ENCODE measurements at regions not wholly inside any gene's neighbourhood (a gene's known extent, or its start where the extent isn't known, plus 50 kb on each side); places are given as distances from the start of the nearest gene placed in this dataset.

DNA sequence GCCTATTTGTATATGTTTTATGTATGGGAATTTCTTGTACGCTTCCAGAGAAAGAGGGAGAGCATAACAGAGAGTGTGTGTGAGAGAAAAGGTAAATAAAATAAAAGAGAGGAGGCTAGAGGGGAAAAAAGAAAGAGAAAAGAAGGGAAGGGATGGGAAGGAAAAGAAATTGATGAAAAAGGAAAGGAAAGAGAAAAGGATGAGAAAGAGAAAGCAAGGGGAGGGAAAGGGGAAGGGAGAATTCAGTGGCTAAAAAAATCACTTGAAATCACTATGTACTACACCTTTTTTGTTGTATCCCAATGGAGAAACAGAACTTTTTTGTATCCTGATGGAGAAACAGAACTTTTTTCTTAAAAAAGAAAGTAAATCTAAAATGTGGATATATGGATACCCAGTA is 165.5 kb upstream of the MBNL1 start:
- H3K4me1 ChIP-seq (ENCODE audit: insufficient read depth): 0 out of 2 replicates have a peak, but pooled peaks cover 6% of the 10 kb centered on the region

DNA sequence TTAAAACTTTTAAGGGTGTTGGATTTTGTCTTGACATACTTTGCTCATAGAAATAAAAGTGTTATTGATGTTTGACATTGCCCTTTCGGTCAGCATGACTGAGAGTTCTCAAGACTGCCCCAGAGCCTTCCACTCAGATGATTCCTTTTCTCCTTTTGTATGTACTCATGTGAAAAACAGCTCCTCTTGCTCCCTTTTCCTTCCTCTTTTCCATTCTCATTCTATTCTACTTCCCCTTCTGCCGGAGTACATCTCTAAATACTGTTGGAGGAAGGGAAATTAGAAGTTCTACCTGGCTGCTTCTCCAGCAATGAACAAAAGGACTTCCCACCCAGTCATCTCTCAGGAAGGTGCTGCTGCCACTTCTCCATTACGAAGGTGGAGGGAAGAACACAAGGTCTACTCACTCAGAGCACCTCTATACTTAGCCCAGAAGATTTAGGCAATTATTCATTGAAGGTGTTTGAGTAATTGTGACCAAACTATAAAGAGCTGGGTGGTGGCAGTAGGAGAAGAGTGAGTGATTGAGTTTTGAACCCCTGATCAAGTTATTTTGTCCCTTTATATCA is 163.8 kb upstream of the MBNL1 start:
- Histone ChIP-seq H3K9me2 (ENCODE audit: insufficient read depth) (no peaks in the 10 kb centered on the region), H3K9ac (no peak overlapping the region), H3K4me2 (ENCODE audit: unreplicated experiment) (no peak overlapping the region), H4K20me1 (ENCODE audit: insufficient read depth) (no peaks in the 10 kb centered on the region), H3K27me3 (replicated peaks; ENCODE audit: insufficient read depth) (no peaks in the 10 kb centered on the region), H3K9me3 (ENCODE audit: low read depth) (no peaks in the 10 kb centered on the region), H3F3A (ENCODE audit: insufficient read depth) (no peaks in the 10 kb centered on the region), H3K4me3 (no peak overlapping the region), H3K27ac (no peak overlapping the region), H3K36me3 (ENCODE audit: low read depth) (no peaks in the 10 kb centered on the region), H2AFZ (no peak overlapping the region), H3K4me1 (ENCODE audit: insufficient read depth) (0 out of 2 replicates have a peak, but pooled peaks cover 6% of the 10 kb centered on the region), H3K79me2 (ENCODE audit: insufficient read depth) (no peaks in the 10 kb centered on the region)
- no peak for DNase-seq
- TF ChIP-seq EZH2 (IDR thresholded peaks at IDR 0.05; ENCODE audit: insufficient read depth, poor library complexity, severe bottlenecking) (no peak), EZH2phosphoT487 (IDR thresholded peaks at IDR 0.05; ENCODE audit: insufficient read depth, low read depth) (no peak)
- in situ Hi-C loops (cut with MboI): no loop called here
- WGBS, 2 experiments (ENCODE audit: low coverage in 1 of 2, low lambda C conversion rate in 2 of 2, missing lambda C conversion rate in 2 of 2): 93% methylated on average over 3 of the region's 3 CpGs

More for the DNA sequence above, 165.5 kb upstream of the MBNL1 start:
- no peaks in the 10 kb centered on the region for H3K36me3 ChIP-seq (ENCODE audit: low read depth)
- H3K4me2 ChIP-seq (ENCODE audit: unreplicated experiment): no peak overlapping the region
- no peaks in the 10 kb centered on the region for H3F3A ChIP-seq (ENCODE audit: insufficient read depth)
- no peak for DNase-seq
- WGBS, 2 experiments (ENCODE audit: low coverage in 1 of 2, low lambda C conversion rate in 2 of 2, missing lambda C conversion rate in 2 of 2): 94 to 100% methylated on average over 1 of the region's 1 CpG
- no peak overlapping the region for H3K27ac ChIP-seq
- no peaks in the 10 kb centered on the region for H3K27me3 ChIP-seq (replicated peaks; ENCODE audit: insufficient read depth)
- no peaks in the 10 kb centered on the region for H3K9me3 ChIP-seq (ENCODE audit: low read depth)
- in situ Hi-C loops (cut with MboI): no loop called here
- no peak overlapping the region for H2AFZ ChIP-seq
- no peak overlapping the region for H3K4me3 ChIP-seq
- no peaks in the 10 kb centered on the region for H4K20me1 ChIP-seq (ENCODE audit: insufficient read depth)
- H3K79me2 ChIP-seq (ENCODE audit: insufficient read depth): no peaks in the 10 kb centered on the region
- TF ChIP-seq EZH2 (IDR thresholded peaks at IDR 0.05; ENCODE audit: insufficient read depth, poor library complexity, severe bottlenecking): no peak
- TF ChIP-seq EZH2phosphoT487 (IDR thresholded peaks at IDR 0.05; ENCODE audit: insufficient read depth, low read depth): no peak
- no peaks in the 10 kb centered on the region for H3K9me2 ChIP-seq (ENCODE audit: insufficient read depth)
- H3K9ac ChIP-seq: no peak overlapping the region

DNA sequence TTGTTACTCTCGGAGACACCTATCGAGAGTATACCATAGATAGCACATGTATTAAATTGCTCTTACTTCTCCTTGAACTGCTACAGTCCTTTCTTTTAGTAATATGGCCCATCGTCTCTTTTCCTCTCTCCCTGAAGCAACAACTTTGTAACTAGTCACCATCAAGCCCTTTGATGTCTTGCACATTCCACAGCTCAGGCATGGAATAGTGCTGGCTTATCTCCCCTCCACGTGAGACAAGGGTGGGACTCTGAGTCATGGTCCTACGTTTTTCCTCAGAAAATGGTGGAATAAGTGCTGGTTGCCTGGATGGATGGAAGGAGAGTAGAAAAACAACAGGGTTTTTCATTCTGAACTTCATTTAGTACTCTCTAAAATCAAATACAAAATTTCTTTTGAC is 163.3 kb upstream of the MBNL1 start:
- no peaks in the 10 kb centered on the region for H4K20me1 ChIP-seq (ENCODE audit: insufficient read depth)
- no peaks in the 10 kb centered on the region for H3K9me3 ChIP-seq (ENCODE audit: low read depth)
- H3K27ac ChIP-seq: no peak overlapping the region
- no peak for DNase-seq
- 87 to 91% methylated on average over 5 of the region's 5 CpGs for WGBS, 2 experiments (ENCODE audit: low coverage in 1 of 2, low lambda C conversion rate in 2 of 2, missing lambda C conversion rate in 2 of 2)
- in situ Hi-C loops (cut with MboI): no loop called here
- no peaks in the 10 kb centered on the region for H3K36me3 ChIP-seq (ENCODE audit: low read depth)
- H3K27me3 ChIP-seq (replicated peaks; ENCODE audit: insufficient read depth): no peaks in the 10 kb centered on the region
- no peak for TF ChIP-seq EZH2 (IDR thresholded peaks at IDR 0.05; ENCODE audit: insufficient read depth, poor library complexity, severe bottlenecking)
- no peak for TF ChIP-seq EZH2phosphoT487 (IDR thresholded peaks at IDR 0.05; ENCODE audit: insufficient read depth, low read depth)
- H3K9me2 ChIP-seq (ENCODE audit: insufficient read depth): no peaks in the 10 kb centered on the region
- 0 out of 2 replicates have a peak, but pooled peaks cover 6% of the 10 kb centered on the region for H3K4me1 ChIP-seq (ENCODE audit: insufficient read depth)
- H3K9ac ChIP-seq: no peak overlapping the region
- H3K4me2 ChIP-seq (ENCODE audit: unreplicated experiment): no peak overlapping the region
- no peak overlapping the region for H2AFZ ChIP-seq
- H3F3A ChIP-seq (ENCODE audit: insufficient read depth): no peaks in the 10 kb centered on the region
- no peak overlapping the region for H3K4me3 ChIP-seq
- H3K79me2 ChIP-seq (ENCODE audit: insufficient read depth): no peaks in the 10 kb centered on the region

DNA sequence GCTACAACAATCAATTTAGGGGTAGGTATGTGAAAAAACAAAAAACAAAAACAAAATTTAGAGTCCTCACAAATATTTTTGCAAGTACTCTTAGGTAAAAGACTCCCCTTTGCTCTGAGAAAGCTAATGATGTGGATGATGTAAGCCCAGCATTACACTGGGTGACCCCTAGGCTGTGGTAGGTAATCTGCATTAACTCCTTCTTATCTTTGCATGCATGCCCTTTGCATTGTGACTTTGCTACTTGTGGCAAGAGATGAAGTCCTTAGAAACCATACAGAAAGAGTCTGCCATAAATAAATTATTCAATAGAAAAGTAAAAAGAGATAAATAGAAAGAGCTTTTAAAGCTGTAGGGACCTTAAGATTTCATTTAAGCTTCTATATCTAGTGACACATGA is 159.7 kb upstream of the MBNL1 start:
- in situ Hi-C loops (cut with MboI): no loop called here
- peaks cover 8% of the 10 kb centered on the region; the same call in 1 of the 2 replicates for H3K4me1 ChIP-seq (ENCODE audit: insufficient read depth)
- no peaks in the 10 kb centered on the region for H3K36me3 ChIP-seq (ENCODE audit: low read depth)
- H2AFZ ChIP-seq: no peak overlapping the region
- no peak for DNase-seq
- TF ChIP-seq EZH2phosphoT487 (IDR thresholded peaks at IDR 0.05; ENCODE audit: insufficient read depth, low read depth) (no peak), EZH2 (IDR thresholded peaks at IDR 0.05; ENCODE audit: insufficient read depth, poor library complexity, severe bottlenecking) (no peak)
- H3K9me2 ChIP-seq (ENCODE audit: insufficient read depth): no peaks in the 10 kb centered on the region
- H3K27me3 ChIP-seq (replicated peaks; ENCODE audit: insufficient read depth): no peaks in the 10 kb centered on the region
- no peaks in the 10 kb centered on the region for H3F3A ChIP-seq (ENCODE audit: insufficient read depth)
- H4K20me1 ChIP-seq (ENCODE audit: insufficient read depth): no peaks in the 10 kb centered on the region
- H3K4me3 ChIP-seq: no peak overlapping the region
- no peaks in the 10 kb centered on the region for H3K79me2 ChIP-seq (ENCODE audit: insufficient read depth)
- no peaks in the 10 kb centered on the region for H3K9me3 ChIP-seq (ENCODE audit: low read depth)
- H3K9ac ChIP-seq: no peak overlapping the region
- no peak overlapping the region for H3K27ac ChIP-seq
- no peak overlapping the region for H3K4me2 ChIP-seq (ENCODE audit: unreplicated experiment)

DNA sequence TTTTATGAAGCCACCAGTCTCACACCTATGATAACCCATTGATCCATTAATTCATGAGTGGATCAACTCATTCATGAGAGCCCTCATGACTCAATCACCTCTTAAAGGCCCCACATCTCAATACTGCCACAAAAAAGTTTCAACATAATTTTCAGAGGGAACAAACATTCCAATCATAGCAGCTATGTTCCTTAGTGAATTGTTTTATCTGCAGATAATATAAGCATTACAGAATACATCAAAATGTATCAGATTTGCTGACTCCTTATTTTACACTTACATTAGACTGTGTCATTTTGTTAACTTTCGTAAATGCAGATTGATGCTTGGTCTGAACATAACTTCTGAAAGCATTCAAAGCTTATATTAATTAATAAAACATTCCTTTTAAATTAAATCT is 155.3 kb upstream of the MBNL1 start:
- TF ChIP-seq EZH2phosphoT487 (IDR thresholded peaks at IDR 0.05; ENCODE audit: insufficient read depth, low read depth) (no peak), EZH2 (IDR thresholded peaks at IDR 0.05; ENCODE audit: insufficient read depth, poor library complexity, severe bottlenecking) (no peak)
- no peaks in the 10 kb centered on the region for H4K20me1 ChIP-seq (ENCODE audit: insufficient read depth)
- DNase-seq: peak; percentile 27
- no peaks in the 10 kb centered on the region for H3K27me3 ChIP-seq (replicated peaks; ENCODE audit: insufficient read depth)
- H3K9ac ChIP-seq: no peak overlapping the region
- no peaks in the 10 kb centered on the region for H3K79me2 ChIP-seq (ENCODE audit: insufficient read depth)
- no peak overlapping the region for H2AFZ ChIP-seq
- no peaks in the 10 kb centered on the region for H3K36me3 ChIP-seq (ENCODE audit: low read depth)
- no peaks in the 10 kb centered on the region for H3K9me2 ChIP-seq (ENCODE audit: insufficient read depth)
- H3K9me3 ChIP-seq (ENCODE audit: low read depth): no peaks in the 10 kb centered on the region
- H3K4me3 ChIP-seq: no peak overlapping the region
- no peaks in the 10 kb centered on the region for H3F3A ChIP-seq (ENCODE audit: insufficient read depth)
- 97 to 100% methylated on average over 1 of the region's 1 CpG for WGBS, 2 experiments (ENCODE audit: low coverage in 1 of 2, low lambda C conversion rate in 2 of 2, missing lambda C conversion rate in 2 of 2)
- H3K4me1 ChIP-seq (ENCODE audit: insufficient read depth): peaks cover 8% of the 10 kb centered on the region; the same call in 1 of the 2 replicates
- in situ Hi-C loops (cut with MboI): no loop called here
- no peak overlapping the region for H3K27ac ChIP-seq
- peak overlapping the region; percentile 24 for H3K4me2 ChIP-seq (ENCODE audit: unreplicated experiment)

All from GM23248 (cell line).